ENCODE measurements at regions not wholly inside any gene's neighbourhood (a gene's known extent, or its start where the extent isn't known, plus 50 kb on each side); places are given as distances from the start of the nearest gene placed in this dataset.

- DNase-seq = no peak
Observed at GRCh38 chr18:41150316-41150715, 804.7 kb upstream of the PIK3C3 start.

GRCh38 chr18:41146301-41146700 is 808.7 kb upstream of the PIK3C3 start:
- intact Hi-C loops (cut with DNase I) = no loop called here
- ATAC-seq (ENCODE audit: poor library complexity) (no peak), DNase-seq (no peak)

More at GRCh38 chr18:41150316-41150715, 804.7 kb upstream of the PIK3C3 start:
- intact Hi-C loops (cut with DNase I) = no loop called here
- ATAC-seq (ENCODE audit: poor library complexity) = no peak

- DNase-seq (no peak), ATAC-seq (ENCODE audit: poor library complexity) (no peak)
- intact Hi-C loops (cut with DNase I) = no loop called here
Observed at GRCh38 chr18:41145516-41145915, 809.5 kb upstream of the PIK3C3 start.

- no peak for DNase-seq
- ATAC-seq (ENCODE audit: poor library complexity) = no peak
- intact Hi-C loops (cut with DNase I) = no loop called here
Observed at GRCh38 chr18:41144441-41144840, 810.6 kb upstream of the PIK3C3 start.

- intact Hi-C loops (cut with DNase I) = no loop called here
- ATAC-seq (ENCODE audit: poor library complexity) = no peak
Observed at GRCh38 chr18:41140506-41140905, 814.5 kb upstream of the PIK3C3 start.

GRCh38 chr18:41135146-41135545 is 819.9 kb upstream of the PIK3C3 start:
- ATAC-seq (ENCODE audit: poor library complexity) = no peak
- DNase-seq = no peak
- intact Hi-C loops (cut with DNase I) = no loop called here

More at GRCh38 chr18:41140506-41140905, 814.5 kb upstream of the PIK3C3 start:
- no peak for DNase-seq

GRCh38 chr18:41134426-41134825 is 820.6 kb upstream of the PIK3C3 start:
- intact Hi-C loops (cut with DNase I) = no loop called here
- ATAC-seq (ENCODE audit: poor library complexity) (no peak), DNase-seq (no peak)

GRCh38 chr18:41131050-41131449 is 824.0 kb upstream of the PIK3C3 start:
- DNase-seq (no peak), ATAC-seq (ENCODE audit: poor library complexity) (no peak)
- intact Hi-C loops (cut with DNase I) = no loop called here

GRCh38 chr18:41128545-41128944 is 826.5 kb upstream of the PIK3C3 start:
- ATAC-seq (ENCODE audit: poor library complexity) (no peak), DNase-seq (no peak)
- intact Hi-C loops (cut with DNase I) = no loop called here

GRCh38 chr18:41128126-41128525 is 826.9 kb upstream of the PIK3C3 start:
- intact Hi-C loops (cut with DNase I) = no loop called here
- ATAC-seq (ENCODE audit: poor library complexity) (no peak), DNase-seq (no peak)

GRCh38 chr18:41126541-41127235 is 828.3 kb upstream of the PIK3C3 start:
- no peak for ATAC-seq (ENCODE audit: poor library complexity)
- intact Hi-C loops (cut with DNase I) = no loop called here
- DNase-seq = no peak

- intact Hi-C loops (cut with DNase I) = no loop called here
- ATAC-seq (ENCODE audit: poor library complexity) (no peak), DNase-seq (no peak)
Observed at GRCh38 chr18:41121116-41121826, 833.8 kb upstream of the PIK3C3 start.

GRCh38 chr18:41119031-41119430 is 836.0 kb upstream of the PIK3C3 start:
- intact Hi-C loops (cut with DNase I) = no loop called here
- DNase-seq = no peak
- no peak for ATAC-seq (ENCODE audit: poor library complexity)

- DNase-seq = no peak
- ATAC-seq (ENCODE audit: poor library complexity) = no peak
- intact Hi-C loops (cut with DNase I) = no loop called here
Observed at GRCh38 chr18:41113885-41114482, 841.0 kb upstream of the PIK3C3 start.

GRCh38 chr18:41099451-41099850 is 855.6 kb upstream of the PIK3C3 start:
- ATAC-seq (ENCODE audit: poor library complexity) (no peak), DNase-seq (no peak)
- intact Hi-C loops (cut with DNase I) = no loop called here

- no peak for ATAC-seq (ENCODE audit: poor library complexity)
- DNase-seq = no peak
- intact Hi-C loops (cut with DNase I) = no loop called here
Observed at GRCh38 chr18:41096504-41096903, 858.5 kb upstream of the PIK3C3 start.

- DNase-seq (no peak), ATAC-seq (ENCODE audit: poor library complexity) (no peak)
- intact Hi-C loops (cut with DNase I) = no loop called here
Observed at GRCh38 chr18:41077076-41077475, 878.0 kb upstream of the PIK3C3 start.

- ATAC-seq (ENCODE audit: poor library complexity) = no peak
- intact Hi-C loops (cut with DNase I) = no loop called here
- no peak for DNase-seq
Observed at GRCh38 chr18:41075212-41075611, 879.8 kb upstream of the PIK3C3 start.

GRCh38 chr18:41073372-41073954 is 881.6 kb upstream of the PIK3C3 start:
- no peak for ATAC-seq (ENCODE audit: poor library complexity)
- intact Hi-C loops (cut with DNase I) = no loop called here
- DNase-seq = no peak

GRCh38 chr18:41072946-41073345 is 882.1 kb upstream of the PIK3C3 start:
- intact Hi-C loops (cut with DNase I) = no loop called here
- no peak for DNase-seq
- ATAC-seq (ENCODE audit: poor library complexity) = no peak

Data from Right ventricle myocardium superior (tissue), 1 donor.